NCI-H524 treated with DMSO at 0.1 percent for 48 hours (cell line): ENCODE measurements at regions not wholly inside any gene's neighbourhood (a gene's known extent, or its start where the extent isn't known, plus 50 kb on each side); places are given as distances from the start of the nearest gene placed in this dataset.

Source experiments
- DNase-seq: peaks from one replicate; lab custom pipeline; 2025; lab: John Stamatoyannopoulos, UW

- DNase-seq: no peak
Measured at GRCh38 chr6:28707387-28708282, 182.0 kb downstream of the GPX5 start.

DNA sequence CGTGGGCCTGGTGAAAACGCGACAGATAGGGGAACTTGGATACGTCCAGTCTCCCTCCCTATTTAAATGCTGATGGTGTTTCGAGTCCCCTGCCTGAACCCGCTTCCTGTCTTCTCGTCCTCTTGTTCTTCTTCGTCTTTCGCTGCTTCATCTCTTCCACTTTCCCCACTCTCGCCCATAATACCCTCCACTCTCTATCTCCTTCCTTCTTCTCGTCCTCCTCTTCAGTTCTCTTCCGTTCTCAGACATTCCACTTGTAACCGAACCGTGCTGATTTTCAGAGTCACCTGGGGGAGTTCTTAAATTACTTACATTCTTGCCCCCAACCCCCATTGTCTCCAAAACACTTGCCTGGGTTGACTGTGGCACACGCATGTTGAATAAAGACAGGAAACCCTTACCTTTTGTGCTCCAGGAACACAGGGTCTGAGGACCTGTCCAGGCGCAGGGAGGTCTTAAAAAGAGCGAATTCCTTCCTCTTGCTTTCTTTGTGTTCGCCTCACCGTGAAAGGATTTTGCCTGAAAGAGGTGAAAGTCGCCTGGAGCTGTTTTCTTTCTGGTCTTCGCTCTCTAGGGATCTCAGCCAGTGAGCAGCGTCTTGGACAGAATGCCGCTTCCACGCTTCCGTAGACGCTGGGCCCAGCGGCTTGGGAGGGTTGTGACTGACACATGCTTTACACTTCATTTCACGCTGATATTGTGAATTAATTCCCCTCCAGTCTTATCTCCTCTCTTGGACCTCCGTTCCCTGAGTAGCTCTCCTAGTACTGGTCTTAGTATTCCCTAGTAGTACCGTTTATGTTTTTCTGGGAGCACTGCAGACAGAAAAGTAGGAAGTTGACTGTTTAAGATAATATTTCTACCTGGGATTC lies 184.0 kb downstream of the GPX5 start:
- no peak for DNase-seq

DNA sequence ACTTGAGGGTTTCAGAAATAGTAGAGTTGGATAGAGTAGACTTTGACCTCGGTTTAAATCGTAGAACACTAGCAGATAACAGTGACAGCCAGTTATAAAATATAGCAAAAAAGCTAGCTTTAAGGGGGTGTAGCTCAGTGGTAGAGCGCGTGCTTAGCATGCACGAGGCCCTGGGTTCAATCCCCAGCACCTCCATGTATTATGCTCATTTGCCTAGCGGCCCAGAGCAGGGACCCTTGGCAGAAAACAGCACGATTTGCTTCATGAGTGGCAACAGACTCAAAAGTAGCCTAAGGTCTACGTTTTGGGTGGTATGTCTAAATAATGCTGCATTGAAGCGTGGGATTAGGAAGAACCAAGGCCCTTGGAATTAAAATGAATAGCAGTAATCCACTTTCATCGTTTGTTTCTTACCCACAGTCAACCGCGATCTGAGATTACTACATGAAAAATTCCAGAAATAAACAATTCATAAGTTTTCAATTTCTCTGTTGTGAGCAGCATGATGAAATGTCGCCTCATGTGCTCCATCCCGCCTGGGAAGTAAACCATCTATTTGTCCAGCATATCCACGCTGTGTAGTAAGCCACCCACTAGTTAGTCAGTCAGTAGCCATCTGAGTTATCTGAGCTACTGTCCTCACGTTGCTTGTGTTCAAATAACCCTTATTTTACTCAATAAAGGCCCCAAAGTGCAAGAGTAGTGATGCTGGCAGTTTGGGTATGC lies 184.9 kb downstream of the GPX5 start:
- no peak for DNase-seq

DNA sequence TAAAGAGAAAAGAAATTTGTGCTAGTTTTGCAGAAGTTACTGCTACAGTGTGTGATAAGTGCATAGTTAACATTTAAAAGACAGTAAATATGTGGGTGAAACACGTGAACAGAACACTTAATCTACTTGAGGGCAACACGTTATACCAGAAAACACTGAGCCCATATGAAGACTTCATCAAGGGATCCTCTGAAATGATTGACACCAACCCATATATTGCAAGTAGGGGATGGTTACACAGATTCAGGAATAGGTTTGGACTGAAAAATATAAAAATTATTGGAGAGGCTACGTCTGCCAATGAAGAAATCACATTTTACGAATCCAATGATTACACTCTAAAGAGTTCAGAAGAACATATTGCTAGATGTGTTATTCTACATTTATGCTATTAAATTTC lies 185.6 kb downstream of the GPX5 start:
- DNase-seq: no peak

DNA sequence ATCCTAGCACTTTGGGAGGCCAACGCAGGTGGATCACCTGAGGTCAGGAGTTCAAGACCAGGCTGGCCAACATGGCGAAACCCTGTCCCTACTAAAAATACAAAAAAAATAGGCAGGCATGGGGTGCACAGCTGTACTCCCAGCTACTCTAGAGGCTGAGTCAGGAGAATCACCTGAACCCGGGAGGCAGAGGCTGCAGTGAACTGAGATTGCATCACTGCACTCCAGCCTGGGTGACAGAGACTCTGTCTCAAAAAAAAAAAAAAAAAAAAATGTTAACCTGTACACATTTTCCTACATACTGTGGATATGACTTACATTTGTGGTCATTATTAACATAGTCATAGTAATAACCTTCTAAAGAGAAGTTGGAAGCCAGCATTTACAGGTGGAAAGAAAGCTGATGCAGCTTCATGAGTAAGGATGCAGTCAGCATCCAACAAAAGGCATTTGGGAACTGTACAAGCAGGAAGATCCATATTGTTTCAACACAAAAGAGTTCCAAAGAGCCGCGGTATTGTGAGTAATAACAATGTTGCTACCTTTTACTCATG lies 186.2 kb downstream of the GPX5 start:
- DNase-seq: no peak

GRCh38 chr6:28712982-28713381 lies 187.3 kb downstream of the GPX5 start:
- DNase-seq: no peak

DNA sequence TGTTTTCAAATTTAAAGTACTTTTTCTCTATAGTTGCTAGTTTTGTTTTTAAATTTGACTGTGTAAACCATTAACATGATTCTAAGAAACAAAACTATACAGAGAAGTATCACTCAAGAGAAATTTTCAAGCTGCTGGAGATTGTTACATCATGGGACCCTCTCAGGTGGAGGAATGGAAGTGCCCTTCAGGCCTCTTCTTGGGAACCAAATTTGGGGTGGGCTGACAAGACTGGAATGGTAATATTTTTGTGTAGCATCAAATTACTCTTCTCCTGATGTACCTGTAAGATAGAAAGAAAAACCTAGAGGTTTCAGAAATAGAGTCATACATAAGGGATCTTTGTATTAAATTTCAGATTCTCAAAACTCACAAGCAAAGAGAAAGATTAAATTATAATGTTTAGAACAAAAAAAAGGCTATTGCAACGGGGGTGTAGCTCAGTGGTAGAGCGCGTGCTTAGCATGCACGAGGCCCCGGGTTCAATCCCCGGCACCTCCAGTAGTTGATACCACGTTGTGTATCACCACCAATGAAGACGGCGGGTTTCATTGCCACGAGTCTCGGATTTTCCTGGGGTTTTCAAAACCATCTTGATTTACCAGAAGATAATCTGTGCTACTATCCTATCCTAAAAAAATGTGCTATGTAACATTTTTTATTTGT lies 193.7 kb downstream of the GPX5 start:
- no peak for DNase-seq

DNA sequence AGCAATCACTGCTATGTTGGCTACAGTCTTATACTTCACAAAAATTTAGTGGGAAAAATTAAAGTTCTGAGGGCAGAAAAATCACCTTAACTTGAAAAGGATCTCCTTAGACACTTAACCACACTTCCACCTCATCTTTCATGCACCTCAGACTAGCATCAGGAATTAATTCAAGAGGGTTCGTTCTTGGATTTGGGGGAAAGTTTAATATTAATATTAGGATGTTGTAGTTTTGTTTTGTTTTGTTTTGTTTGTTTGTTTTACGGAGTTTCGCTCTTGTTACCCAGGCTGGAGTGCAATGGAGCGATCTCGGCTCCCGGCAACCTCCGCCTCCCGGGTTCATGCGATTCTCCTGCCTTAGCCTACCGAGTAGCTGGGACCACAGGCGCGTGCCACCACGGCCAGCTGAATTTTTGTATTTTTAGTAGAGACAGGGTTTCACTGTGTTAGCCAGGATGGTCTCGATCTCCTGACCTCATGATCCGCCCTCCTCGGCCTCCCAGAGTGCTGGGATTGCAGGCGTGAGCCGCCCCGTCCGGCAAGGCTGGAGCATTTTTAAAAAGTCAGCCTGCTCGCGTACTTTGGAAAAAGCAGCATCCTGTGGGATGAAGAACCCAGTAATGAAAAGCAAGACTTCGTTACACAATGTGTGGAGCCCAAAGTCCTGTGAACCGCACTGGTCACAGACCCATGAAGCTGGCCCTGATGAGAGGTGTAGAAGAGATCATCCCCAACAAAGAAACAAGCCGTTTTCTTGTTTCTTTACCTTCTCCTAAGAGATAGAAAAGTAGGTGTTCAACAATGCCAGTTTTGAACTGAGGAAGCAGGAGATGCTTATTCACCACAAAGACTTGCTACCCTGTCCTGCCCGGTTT lies 194.9 kb downstream of the GPX5 start:
- DNase-seq: no peak

- DNase-seq: no peak
Measured at GRCh38 chr6:28721372-28721771, 195.7 kb downstream of the GPX5 start.

DNA sequence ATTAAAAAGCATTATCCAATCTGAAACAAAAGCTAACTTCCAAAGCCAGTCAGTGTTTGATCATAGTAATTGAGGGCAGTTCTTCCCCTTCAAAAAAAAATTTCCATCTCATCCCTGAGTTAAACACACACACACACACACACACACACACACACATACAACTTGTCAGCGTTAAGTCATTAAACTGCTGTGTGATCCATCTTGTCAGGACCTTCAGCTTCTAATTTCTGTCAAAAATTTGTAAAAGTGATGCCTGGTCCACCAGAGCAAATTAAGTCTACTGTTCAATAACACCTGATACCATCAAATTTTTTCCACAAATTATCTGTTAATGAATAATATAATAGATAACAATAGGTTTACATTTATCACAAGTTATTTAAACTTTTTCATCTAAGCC lies 198.7 kb downstream of the GPX5 start:
- DNase-seq: no peak

DNA sequence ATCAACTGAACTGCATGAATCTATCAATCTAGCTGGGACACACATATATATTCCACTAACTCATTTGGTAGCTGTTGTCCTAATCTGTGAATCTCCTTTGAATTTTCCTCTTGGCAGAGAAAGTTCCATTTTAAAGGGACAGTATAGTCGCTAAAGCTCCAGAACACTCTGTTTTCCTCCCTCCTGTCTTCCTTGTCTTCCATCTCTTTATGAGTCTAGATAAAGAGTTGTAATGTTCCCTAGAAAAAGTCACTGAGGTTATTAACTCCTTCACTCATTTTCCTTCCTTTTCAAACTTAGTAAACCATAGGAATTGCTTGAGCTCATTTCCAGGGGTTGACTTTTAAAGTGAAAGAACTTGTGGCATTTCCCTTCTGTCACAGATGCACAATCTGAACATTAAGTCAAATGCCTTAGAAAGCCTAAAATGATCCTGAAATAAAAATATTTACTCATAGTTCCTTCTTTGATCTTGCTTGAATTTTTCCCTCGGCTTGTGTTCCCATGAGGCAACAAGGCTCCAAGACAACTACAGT lies 198.4 kb downstream of the TRIM27 start:
- DNase-seq: no peak

GRCh38 chr6:28725890-28726348 lies 197.9 kb downstream of the TRIM27 start:
- no peak for DNase-seq

GRCh38 chr6:28726569-28727309 lies 197.0 kb downstream of the TRIM27 start:
- no peak for DNase-seq

DNA sequence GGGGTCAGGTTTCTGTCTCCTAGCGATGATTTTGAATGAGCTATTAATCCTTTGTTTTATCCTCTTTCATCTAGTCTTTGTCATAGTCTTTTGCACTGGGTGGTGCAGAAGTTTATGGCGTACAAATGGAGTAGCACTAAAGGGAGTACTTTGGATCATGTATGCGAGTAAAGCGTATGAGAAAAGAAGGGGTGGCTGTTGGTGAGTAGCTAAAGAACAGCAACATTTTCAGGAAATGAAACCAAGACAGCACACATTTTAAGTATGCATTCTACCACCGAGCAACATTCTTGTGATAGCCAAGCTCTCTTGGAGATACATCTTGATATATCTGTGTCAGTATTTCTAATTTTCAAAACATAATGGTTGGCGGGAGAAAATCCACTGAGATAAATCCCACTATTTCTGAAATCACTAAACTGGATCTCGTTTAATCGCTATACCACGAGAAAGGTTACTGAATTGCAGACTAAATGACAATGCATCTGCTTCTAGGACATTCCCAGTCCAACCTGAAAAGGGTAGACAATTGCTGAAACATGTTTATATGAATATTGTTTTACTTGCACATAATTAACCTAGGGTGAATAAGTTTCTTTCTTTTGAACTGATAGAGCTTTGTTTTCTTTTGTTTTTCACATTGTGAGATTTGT lies 196.1 kb downstream of the TRIM27 start:
- DNase-seq: no peak

DNA sequence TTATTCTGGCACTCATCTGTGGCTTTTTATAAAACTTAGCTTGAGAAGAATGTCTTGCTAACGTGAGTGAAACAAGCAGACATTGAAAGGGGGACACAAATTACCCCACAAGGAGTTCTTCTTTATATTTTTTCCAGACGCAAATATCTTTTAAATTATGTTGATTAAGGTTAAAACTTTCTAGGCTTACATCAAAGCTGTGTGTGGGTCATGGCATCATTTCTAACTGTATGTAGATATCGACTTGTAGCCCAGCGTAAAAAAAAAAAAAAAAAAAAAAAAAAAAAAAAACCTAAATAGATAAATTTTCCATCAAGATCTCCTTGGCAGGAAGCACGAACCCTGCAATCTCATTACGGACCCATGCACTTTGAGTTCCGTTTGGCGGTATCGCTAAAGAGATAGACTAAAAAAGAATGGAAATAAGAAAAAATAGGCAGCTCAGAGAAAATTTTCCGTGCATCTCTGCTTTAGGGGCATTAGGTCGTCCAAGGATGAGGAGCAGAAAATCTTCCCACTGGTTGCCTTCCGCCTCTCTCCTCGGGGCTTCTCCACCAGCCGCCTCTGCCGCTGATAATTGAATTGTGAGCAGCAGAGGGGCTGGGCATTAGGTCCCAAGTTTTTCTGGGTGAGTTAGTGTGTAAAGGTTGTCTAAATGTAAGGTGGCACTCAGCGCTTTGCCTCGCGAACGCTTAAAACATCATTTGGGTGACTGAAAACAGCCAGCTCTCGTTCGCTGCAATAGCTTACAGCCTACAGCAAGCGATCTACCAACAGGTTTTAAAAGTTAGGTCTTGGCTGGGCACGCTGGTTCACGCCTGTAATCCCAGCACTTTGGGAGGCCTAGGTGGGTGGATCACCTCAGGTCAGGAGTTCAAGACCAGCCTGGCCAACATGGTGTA lies 194.0 kb downstream of the TRIM27 start:
- DNase-seq: no peak

DNA sequence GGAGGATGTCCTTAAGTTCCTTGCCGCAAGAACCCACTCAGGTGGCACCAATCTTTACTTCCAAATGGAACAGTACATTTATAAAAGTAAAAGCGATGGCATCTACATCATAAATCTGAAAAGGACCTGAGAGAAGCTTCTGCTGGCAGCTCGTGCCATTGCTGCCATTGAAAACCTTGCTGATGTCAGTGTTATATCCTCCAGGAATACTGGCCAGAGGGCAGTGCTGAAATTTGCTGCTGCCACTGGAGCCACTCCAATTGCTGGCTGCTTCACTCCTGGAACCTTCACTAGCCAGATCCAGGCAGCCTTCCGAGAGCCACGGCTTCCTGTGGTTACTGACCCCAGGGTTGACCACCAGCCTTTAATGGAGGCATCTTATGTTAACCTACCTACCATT lies 191.7 kb downstream of the TRIM27 start:
- no peak for DNase-seq

DNA sequence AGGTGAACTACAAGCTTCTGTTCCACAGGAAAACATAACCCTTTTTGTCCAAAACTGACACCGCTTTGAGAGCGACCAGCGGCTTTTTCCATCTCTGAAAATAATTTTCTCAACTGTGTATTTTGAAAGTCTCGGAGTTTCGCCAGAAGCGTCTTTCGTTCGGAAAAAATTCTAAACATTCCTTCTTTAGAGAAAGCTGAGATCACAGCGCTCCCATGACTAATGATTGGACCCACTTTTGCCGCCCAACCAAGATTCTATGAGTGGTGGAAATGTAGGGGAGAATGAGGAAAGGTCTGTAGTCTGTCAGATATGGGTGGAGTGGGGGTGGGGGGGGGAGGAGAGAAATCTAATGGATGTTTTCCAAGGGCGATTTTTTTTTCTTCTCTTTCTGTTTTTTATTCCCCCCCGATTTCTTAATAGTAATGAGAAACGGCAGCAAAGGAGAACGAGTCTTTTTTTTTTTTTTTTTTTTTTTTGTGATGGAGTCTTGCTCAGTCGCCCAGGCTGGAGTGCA lies 189.3 kb downstream of the TRIM27 start:
- no peak for DNase-seq

GRCh38 chr6:28736121-28736520 lies 187.7 kb downstream of the TRIM27 start:
- no peak for DNase-seq
